ENCODE measurements at regions not wholly inside any gene's neighbourhood (a gene's known extent, or its start where the extent isn't known, plus 50 kb on each side); places are given as distances from the start of the nearest gene placed in this dataset.

DNA sequence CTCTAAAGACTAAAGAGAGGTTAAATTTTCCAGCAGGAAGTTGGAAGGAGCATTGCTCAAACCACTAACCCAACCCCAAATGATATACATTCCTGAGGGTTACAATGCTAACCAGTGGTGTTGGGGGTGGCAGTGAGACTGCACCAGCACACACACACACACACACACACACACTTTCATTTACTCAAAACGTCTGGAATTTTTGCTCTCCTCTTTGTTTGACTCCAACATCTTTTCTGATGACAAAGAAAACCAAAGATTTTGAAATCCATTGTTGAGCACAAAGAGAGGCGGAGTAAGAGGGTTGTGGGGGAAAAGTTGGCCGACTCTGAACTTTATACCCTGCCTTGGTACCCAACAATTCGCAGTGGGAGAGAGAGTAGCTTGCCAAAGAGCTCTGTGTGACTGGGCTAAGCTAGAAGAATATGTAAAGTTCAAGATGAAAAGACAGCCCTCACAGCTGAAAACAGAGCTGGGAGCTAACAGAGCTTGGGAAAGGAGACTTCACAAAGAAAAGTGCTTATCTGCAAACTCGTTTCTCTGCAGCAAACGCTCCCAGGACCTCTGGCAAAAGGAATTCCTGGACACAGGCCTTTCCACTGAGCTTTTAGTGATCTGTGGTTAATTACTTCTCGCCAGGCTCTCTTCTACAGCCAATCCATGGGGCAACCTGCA, 426.0 kb upstream of the CDH11 start:
- H3K4me1 Mint-ChIP-seq, result peaks cover 45% of the 10 kb centered on the region
- peak overlapping the region; percentile 91 for H3K27ac Mint-ChIP-seq
- H3K36me3 Mint-ChIP-seq, result peaks cover 2% of the 10 kb centered on the region
- no peaks in the 10 kb centered on the region for H3K27me3 Mint-ChIP-seq (ENCODE audit: low read depth)
- no peak for DNase-seq (ENCODE audit: low spot score in 2 of 2, unreplicated experiment in 2 of 2)
- peaks cover 8% of the 10 kb centered on the region for H3K9me3 Mint-ChIP-seq
- TF ChIP-seq, protein P1, sequence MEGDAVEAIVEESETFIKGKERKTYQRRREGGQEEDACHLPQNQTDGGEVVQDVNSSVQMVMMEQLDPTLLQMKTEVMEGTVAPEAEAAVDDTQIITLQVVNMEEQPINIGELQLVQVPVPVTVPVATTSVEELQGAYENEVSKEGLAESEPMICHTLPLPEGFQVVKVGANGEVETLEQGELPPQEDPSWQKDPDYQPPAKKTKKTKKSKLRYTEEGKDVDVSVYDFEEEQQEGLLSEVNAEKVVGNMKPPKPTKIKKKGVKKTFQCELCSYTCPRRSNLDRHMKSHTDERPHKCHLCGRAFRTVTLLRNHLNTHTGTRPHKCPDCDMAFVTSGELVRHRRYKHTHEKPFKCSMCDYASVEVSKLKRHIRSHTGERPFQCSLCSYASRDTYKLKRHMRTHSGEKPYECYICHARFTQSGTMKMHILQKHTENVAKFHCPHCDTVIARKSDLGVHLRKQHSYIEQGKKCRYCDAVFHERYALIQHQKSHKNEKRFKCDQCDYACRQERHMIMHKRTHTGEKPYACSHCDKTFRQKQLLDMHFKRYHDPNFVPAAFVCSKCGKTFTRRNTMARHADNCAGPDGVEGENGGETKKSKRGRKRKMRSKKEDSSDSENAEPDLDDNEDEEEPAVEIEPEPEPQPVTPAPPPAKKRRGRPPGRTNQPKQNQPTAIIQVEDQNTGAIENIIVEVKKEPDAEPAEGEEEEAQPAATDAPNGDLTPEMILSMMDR (IDR thresholded peaks at IDR 0.05; ENCODE audit: unreplicated experiment), result no peak
- no peak overlapping the region for H3K4me3 Mint-ChIP-seq

DNA sequence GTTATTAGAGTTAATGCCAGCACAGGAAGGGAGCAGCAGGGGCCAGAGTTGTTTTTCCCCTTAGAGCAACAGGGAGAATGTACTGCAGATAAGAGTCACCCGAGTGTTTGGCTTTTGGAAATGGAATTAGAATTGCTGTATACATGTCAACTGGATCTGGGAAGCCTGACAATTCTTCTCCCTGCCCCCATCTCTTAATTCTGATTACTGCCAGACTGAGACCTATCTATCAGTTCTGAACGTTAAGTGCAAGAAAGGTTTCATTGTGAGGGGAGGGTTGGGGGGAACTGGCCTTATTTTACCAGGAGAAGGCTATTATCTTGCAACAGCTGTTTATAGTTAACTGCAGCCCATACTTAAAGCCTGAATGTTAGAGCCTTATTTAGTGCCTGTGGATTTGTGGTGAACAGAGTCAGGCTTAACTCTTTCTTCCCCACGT, 424.5 kb upstream of the CDH11 start:
- Mint-ChIP-seq H3K27ac (peak overlapping the region; percentile 91), H3K4me1 (peaks cover 45% of the 10 kb centered on the region), H3K9me3 (peaks cover 5% of the 10 kb centered on the region), H3K27me3 (ENCODE audit: low read depth) (no peaks in the 10 kb centered on the region), H3K36me3 (no peaks in the 10 kb centered on the region), H3K4me3 (no peak overlapping the region)
- TF ChIP-seq, protein P1 (IDR thresholded peaks at IDR 0.05; ENCODE audit: unreplicated experiment), result no peak
- no peak for DNase-seq (ENCODE audit: low spot score in 2 of 2, unreplicated experiment in 2 of 2)

DNA sequence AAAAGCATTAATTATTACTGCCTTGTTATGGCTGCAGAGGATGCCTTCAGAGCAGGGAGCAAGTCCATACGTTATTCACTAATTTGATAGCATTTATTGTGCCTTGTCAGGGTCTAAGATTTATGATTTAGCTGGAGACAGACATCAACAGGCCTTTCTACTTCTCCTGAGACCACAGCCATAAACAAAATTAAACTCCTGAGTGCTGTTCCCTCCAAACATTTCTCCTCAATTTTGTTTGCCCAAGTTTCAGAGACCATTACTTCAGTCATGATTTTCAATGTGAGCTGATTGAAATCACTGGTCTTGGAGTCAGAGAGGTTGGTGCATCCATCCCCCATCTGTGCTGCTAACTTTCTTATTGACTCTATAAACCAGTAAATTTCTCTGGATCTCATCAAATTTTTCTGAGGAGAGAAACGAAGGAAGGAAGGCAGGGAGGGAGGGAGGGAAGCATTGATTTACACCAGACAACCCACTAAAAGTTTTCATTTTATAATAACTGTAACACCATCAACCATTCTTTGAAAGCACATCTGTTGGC, 423.6 kb upstream of the CDH11 start:
- H3K4me1 Mint-ChIP-seq, result peaks cover 45% of the 10 kb centered on the region
- H3K27ac Mint-ChIP-seq, result peak overlapping the region; percentile 77
- no peaks in the 10 kb centered on the region for H3K36me3 Mint-ChIP-seq
- no peak overlapping the region for H3K4me3 Mint-ChIP-seq
- DNase-seq (ENCODE audit: low spot score in 2 of 2, unreplicated experiment in 2 of 2), result no peak
- H3K27me3 Mint-ChIP-seq (ENCODE audit: low read depth), result no peaks in the 10 kb centered on the region
- TF ChIP-seq, protein P1 (IDR thresholded peaks at IDR 0.05; ENCODE audit: unreplicated experiment), result no peak
- H3K9me3 Mint-ChIP-seq, result peaks cover 7% of the 10 kb centered on the region

DNA sequence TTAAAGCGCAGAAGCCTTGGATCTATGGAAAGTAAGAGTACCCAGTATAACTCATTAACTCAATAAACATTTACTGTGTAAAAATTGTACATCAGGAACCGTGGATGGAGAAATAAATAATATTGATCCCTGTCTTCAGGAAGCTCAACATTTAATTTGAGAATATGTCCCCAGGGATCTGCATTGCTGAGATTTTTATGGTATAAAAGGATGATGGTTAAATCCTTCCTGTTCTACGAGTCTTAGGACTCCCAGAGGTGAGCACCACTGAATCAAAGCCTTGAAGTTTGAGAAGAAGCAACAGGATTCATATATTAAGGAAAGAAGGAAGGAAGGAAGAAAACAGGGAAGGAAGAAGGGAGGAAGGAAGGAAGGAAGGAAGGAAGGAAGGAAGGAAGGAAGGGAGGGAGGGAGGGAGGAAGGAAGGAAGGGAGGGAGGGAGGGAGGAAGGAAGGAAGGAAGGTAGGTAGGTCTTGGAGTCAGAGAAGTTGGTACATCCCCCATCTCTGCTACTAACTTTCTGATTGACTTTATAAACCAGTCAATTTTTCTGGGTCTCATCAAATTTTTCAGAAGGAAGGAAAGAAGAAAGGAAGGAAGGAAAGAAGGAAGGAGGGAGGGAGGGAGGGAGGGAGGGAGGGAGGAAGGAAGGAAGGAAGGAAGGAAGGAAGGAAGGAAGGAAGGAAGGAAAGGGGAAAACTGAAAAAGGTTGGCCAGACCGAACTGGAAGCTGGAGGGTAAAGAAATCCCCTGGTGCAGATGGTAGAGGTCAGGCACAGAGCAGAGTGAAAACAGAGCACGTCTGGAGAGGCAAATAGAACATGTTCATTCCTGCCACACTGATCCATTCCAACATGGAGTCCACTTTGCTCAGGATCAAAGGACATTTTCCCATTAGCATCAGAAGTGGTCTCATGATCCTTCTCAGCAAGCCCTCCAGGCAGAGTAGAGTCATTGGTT, 422.2 kb upstream of the CDH11 start:
- no peak for DNase-seq (ENCODE audit: low spot score in 2 of 2, unreplicated experiment in 2 of 2)
- Mint-ChIP-seq H3K4me1 (peaks cover 38% of the 10 kb centered on the region), H3K27me3 (ENCODE audit: low read depth) (no peaks in the 10 kb centered on the region), H3K36me3 (no peaks in the 10 kb centered on the region), H3K27ac (no peak overlapping the region), H3K4me3 (no peak overlapping the region), H3K9me3 (peaks cover 10% of the 10 kb centered on the region)
- TF ChIP-seq, protein P1 (IDR thresholded peaks at IDR 0.05; ENCODE audit: unreplicated experiment), result no peak

DNA sequence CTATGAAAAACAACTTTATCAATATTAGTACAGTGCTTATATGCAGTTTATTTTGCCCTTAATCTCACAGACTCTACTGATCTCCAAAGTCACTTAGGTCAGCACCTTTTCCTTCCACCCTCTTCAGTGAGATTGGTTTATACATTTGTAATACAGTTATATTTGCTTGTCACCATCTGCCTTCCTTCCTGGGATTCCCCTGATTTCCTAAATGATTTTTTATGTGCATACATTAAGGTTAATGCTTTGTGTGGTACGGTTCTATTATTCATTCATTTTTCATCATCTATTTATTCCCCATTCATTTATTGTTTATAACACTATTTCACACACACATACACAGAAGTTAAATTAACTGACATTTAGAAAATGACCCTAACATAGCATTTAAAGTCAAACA, 419.8 kb upstream of the CDH11 start:
- DNase-seq (ENCODE audit: low spot score in 2 of 2, unreplicated experiment in 2 of 2), result no peak
- no peaks in the 10 kb centered on the region for H3K36me3 Mint-ChIP-seq
- no peaks in the 10 kb centered on the region for H3K27me3 Mint-ChIP-seq (ENCODE audit: low read depth)
- H3K4me1 Mint-ChIP-seq, result peaks cover 15% of the 10 kb centered on the region
- no peak overlapping the region for H3K27ac Mint-ChIP-seq
- TF ChIP-seq, protein P1 (IDR thresholded peaks at IDR 0.05; ENCODE audit: unreplicated experiment), result no peak
- H3K4me3 Mint-ChIP-seq, result no peak overlapping the region
- peaks cover 10% of the 10 kb centered on the region for H3K9me3 Mint-ChIP-seq

All from mesothelial cell of epicardium (in vitro differentiated cells).